A673 (cell line): ENCODE measurements at regions not wholly inside any gene's neighbourhood (a gene's known extent, or its start where the extent isn't known, plus 50 kb on each side); places are given as distances from the start of the nearest gene placed in this dataset.

Experiments
- EZH2 ChIP-seq: fragments of 200-600 bp; sonication (generic); IDR thresholded peaks from 2 replicates; pipeline ENCODE4 v1.6.1; 2017; ENCODE audit warnings: borderline replicate concordance, low read depth, mild to moderate bottlenecking, mixed read lengths, antibody characterized with exemption, low read length; ENCODE audit not compliant: poor library complexity, severe bottlenecking
- TF ChIP-seq, protein P1 (sequence below): fragments of 300-800, 200-600 bp; sonication (generic); conservative IDR thresholded peaks from 2 replicates; pipeline ENCODE4 v1.5.1; 2017; ENCODE audit warnings: low read depth, mild to moderate bottlenecking, antibody characterized with exemption, low read length, moderate library complexity, mixed read lengths

DNA sequence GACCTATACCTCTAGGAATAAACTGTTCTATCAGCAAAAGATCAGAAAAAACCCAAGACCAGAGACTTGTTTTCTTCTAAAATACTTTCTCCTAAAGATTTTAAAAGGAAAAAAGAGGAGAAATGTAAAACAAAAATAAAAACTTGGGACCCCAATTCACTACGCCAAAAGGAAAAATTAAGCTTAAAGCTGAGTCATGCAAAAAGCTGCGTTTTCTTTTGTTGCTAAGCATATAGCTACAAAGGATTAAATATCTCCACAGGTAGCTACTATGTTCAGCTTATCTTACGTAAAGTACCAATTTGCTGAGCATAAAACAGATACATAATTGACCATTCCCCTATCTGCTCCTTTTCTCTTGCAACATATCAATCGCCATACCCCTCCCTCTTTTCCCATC is 950.0 kb upstream of the NXPH2 start:
- TF ChIP-seq, protein P1, sequence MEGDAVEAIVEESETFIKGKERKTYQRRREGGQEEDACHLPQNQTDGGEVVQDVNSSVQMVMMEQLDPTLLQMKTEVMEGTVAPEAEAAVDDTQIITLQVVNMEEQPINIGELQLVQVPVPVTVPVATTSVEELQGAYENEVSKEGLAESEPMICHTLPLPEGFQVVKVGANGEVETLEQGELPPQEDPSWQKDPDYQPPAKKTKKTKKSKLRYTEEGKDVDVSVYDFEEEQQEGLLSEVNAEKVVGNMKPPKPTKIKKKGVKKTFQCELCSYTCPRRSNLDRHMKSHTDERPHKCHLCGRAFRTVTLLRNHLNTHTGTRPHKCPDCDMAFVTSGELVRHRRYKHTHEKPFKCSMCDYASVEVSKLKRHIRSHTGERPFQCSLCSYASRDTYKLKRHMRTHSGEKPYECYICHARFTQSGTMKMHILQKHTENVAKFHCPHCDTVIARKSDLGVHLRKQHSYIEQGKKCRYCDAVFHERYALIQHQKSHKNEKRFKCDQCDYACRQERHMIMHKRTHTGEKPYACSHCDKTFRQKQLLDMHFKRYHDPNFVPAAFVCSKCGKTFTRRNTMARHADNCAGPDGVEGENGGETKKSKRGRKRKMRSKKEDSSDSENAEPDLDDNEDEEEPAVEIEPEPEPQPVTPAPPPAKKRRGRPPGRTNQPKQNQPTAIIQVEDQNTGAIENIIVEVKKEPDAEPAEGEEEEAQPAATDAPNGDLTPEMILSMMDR: no peak
- no peak for TF ChIP-seq EZH2
